ENCODE measurements at regions not wholly inside any gene's neighbourhood (a gene's known extent, or its start where the extent isn't known, plus 50 kb on each side); places are given as distances from the start of the nearest gene placed in this dataset.

DNA sequence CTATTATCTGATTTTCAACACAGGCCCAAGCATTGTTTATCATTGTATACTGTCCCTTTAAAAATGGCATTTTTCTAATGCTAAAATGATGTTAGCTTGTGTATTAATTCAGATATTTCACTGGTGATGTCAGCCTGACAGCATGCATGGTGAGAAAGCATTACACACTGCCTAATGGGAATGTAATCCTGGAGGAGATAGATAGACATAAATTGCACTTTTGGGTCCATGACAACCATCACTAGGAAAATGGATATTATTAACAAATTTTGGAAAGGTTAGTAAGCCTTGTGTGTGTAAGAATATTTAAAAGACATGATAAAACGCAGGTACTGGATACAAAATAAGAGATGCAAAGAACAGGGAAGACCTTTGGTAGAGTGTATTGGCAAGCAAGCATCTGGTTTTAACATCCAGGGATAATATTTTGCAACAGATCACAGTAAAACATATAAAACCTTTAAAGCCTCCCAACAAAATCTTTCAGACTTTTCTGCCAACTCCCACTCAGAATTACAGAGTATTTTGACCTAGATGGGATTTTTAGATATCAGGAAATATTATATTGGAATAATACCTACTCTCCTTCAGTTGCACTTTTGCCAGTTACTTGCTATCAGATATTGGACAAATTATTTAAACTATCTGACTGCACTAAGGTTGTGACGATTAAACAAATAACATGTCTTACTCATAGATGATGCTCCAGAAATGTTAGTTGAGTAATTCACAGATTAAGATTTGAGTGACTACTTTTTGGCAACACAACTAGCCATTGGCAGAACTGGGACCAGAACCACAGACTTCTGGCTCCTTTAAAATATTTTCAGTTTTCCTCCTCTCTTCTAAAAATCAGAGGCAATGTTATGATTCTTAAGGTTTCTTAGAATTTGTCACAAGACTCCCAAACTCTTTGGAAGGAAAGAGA lies 291.6 kb upstream of the SEMA3C start:
- H3K4me1 ChIP-seq (ENCODE audit: control insufficient read depth, insufficient read depth, low read length) = no peaks in the 10 kb centered on the region
- ChIA-PET CTCF (interaction anchor here (0.7 kb wide), 1 partner anchor 558 kb away, joined by 3 read pairs; no protein-coding TSS in a partner anchor), POLR2A (no interaction called here)
- no peak overlapping the region for H3K4me3 ChIP-seq (ENCODE audit: low read depth, low read length)
- TF ChIP-seq ZNF140 (tag by site-specific recombination; IDR thresholded peaks at IDR 0.05) (no peak), SP2 (tag by site-specific recombination; IDR thresholded peaks at IDR 0.05) (no peak), ZNF354C (tag by site-specific recombination; IDR thresholded peaks at IDR 0.05; ENCODE audit: borderline replicate concordance, low read depth) (no peak), ZNF2 (tag by site-specific recombination; IDR thresholded peaks at IDR 0.05) (no peak)
- TF ChIP-seq, protein P1, sequence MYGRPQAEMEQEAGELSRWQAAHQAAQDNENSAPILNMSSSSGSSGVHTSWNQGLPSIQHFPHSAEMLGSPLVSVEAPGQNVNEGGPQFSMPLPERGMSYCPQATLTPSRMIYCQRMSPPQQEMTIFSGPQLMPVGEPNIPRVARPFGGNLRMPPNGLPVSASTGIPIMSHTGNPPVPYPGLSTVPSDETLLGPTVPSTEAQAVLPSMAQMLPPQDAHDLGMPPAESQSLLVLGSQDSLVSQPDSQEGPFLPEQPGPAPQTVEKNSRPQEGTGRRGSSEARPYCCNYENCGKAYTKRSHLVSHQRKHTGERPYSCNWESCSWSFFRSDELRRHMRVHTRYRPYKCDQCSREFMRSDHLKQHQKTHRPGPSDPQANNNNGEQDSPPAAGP (tag by site-specific recombination; IDR thresholded peaks at IDR 0.05) = no peak
- TF ChIP-seq, protein P2, sequence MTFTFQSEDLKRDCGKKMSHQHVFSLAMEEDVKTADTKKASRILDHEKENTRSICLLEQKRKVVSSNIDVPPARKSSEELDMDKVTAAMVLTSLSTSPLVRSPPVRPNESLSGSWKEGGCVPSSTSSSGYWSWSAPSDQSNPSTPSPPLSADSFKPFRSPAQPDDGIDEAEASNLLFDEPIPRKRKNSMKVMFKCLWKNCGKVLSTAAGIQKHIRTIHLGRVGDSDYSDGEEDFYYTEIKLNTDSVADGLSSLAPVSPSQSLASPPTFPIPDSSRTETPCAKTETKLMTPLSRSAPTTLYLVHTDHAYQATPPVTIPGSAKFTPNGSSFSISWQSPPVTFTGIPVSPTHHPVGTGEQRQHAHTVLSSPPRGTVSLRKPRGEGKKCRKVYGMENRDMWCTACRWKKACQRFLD (tag by site-specific recombination; IDR thresholded peaks at IDR 0.05) = no peak
- H3K9me3 ChIP-seq (ENCODE audit: control insufficient read depth, insufficient read depth, low read depth, low read length) = no peaks in the 10 kb centered on the region
- no peaks in the 10 kb centered on the region for H3K36me3 ChIP-seq (ENCODE audit: control insufficient read depth in 2 of 2, insufficient read depth in 1 of 2, low read length in 2 of 2)
- no peak overlapping the region for H3K27ac ChIP-seq (ENCODE audit: extremely low read depth, low read depth, low read length)

DNA sequence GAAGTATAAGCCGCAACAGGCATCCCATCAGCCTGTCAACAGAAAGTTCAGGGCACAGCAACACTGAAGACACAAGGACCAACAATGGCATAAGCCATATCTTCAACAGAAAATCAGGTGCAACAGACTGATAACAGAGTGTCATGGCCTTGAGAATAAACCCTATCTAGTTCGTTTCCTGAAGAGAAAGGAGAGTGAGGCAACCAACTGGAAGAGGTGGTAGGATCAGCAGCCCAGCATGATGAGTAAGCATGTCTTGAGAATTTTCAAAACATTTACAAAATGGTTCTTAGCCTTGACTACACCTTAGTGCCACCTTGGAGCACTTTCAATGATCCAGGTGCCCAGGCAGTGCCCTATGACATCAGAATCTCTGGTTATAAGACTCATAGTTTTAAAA lies 290.2 kb upstream of the SEMA3C start:
- Histone ChIP-seq H3K36me3 (ENCODE audit: control insufficient read depth in 2 of 2, insufficient read depth in 1 of 2, low read length in 2 of 2) (no peaks in the 10 kb centered on the region), H3K4me1 (ENCODE audit: control insufficient read depth, insufficient read depth, low read length) (no peaks in the 10 kb centered on the region), H3K4me3 (ENCODE audit: low read depth, low read length) (no peak overlapping the region), H3K9me3 (ENCODE audit: control insufficient read depth, insufficient read depth, low read depth, low read length) (no peaks in the 10 kb centered on the region), H3K27ac (ENCODE audit: extremely low read depth, low read depth, low read length) (no peak overlapping the region)
- TF ChIP-seq ZBTB20 (tag by site-specific recombination; IDR thresholded peaks at IDR 0.05) (no peak), SCRT2 (tag by site-specific recombination; IDR thresholded peaks at IDR 0.05) (no peak), ZBTB49 (tag by site-specific recombination; IDR thresholded peaks at IDR 0.05; ENCODE audit: low read depth) (no peak), ZSCAN30 (tag by site-specific recombination; IDR thresholded peaks at IDR 0.05) (no peak), ZNF521 (tag by site-specific recombination; IDR thresholded peaks at IDR 0.05) (no peak), ZNF404 (tag by site-specific recombination; IDR thresholded peaks at IDR 0.05) (no peak), ZNF558 (tag by site-specific recombination; IDR thresholded peaks at IDR 0.05) (no peak), REPIN1 (tag by site-specific recombination; IDR thresholded peaks at IDR 0.05; ENCODE audit: low read depth) (no peak), REST (tag by site-specific recombination; IDR thresholded peaks at IDR 0.05) (no peak), ZNF362 (tag by site-specific recombination; IDR thresholded peaks at IDR 0.05) (no peak), BCL6B (tag by site-specific recombination; IDR thresholded peaks at IDR 0.05) (no peak), BCL11A (tag by site-specific recombination; IDR thresholded peaks at IDR 0.05; ENCODE audit: low read depth) (no peak), ZNF792 (tag by site-specific recombination; IDR thresholded peaks at IDR 0.05) (no peak), EGR2 (tag by site-specific recombination; IDR thresholded peaks at IDR 0.05; ENCODE audit: low read depth) (no peak), SCRT1 (tag by site-specific recombination; IDR thresholded peaks at IDR 0.05; ENCODE audit: borderline replicate concordance) (no peak)
- TF ChIP-seq, protein P3, sequence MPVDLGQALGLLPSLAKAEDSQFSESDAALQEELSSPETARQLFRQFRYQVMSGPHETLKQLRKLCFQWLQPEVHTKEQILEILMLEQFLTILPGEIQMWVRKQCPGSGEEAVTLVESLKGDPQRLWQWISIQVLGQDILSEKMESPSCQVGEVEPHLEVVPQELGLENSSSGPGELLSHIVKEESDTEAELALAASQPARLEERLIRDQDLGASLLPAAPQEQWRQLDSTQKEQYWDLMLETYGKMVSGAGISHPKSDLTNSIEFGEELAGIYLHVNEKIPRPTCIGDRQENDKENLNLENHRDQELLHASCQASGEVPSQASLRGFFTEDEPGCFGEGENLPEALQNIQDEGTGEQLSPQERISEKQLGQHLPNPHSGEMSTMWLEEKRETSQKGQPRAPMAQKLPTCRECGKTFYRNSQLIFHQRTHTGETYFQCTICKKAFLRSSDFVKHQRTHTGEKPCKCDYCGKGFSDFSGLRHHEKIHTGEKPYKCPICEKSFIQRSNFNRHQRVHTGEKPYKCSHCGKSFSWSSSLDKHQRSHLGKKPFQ (tag by site-specific recombination; IDR thresholded peaks at IDR 0.05) = no peak
- ChIA-PET CTCF (no interaction called here), POLR2A (no interaction called here)
